ENCODE measurements at regions not wholly inside any gene's neighbourhood (a gene's known extent, or its start where the extent isn't known, plus 50 kb on each side); places are given as distances from the start of the nearest gene placed in this dataset.

DNA sequence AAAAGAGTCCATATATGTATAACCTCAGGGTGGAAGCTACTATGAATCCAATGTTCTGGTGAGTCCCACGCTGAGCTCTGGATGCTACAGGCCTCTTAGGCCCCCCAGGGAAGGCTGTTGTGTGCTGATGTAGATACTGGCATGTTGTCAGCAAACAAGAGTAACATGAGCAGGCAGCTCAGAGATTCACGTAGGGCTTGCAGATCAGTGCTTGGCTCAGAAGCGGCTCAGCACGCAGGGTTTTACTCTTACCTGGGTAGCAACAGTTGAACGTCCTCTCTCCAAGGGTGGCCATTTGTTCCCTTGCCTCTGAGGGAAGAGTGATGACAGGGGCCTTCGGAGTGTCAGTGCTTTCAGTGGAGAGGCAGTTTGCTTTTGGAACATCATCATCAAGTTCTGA, 93.4 kb downstream of the ZFP64 start:
- Mint-ChIP-seq H3K4me3 (ENCODE audit: unreplicated experiment) (no peak overlapping the region), H3K27ac (ENCODE audit: unreplicated experiment) (no peak overlapping the region), H3K27me3 (ENCODE audit: low read depth) (no peaks in the 10 kb centered on the region), H3K36me3 (ENCODE audit: low read depth) (peaks cover 15% of the 10 kb centered on the region), H3K4me1 (ENCODE audit: low read depth) (peaks cover 6% of the 10 kb centered on the region), H3K9me3 (ENCODE audit: low read depth) (no peaks in the 10 kb centered on the region)
- TF ChIP-seq, protein P1, sequence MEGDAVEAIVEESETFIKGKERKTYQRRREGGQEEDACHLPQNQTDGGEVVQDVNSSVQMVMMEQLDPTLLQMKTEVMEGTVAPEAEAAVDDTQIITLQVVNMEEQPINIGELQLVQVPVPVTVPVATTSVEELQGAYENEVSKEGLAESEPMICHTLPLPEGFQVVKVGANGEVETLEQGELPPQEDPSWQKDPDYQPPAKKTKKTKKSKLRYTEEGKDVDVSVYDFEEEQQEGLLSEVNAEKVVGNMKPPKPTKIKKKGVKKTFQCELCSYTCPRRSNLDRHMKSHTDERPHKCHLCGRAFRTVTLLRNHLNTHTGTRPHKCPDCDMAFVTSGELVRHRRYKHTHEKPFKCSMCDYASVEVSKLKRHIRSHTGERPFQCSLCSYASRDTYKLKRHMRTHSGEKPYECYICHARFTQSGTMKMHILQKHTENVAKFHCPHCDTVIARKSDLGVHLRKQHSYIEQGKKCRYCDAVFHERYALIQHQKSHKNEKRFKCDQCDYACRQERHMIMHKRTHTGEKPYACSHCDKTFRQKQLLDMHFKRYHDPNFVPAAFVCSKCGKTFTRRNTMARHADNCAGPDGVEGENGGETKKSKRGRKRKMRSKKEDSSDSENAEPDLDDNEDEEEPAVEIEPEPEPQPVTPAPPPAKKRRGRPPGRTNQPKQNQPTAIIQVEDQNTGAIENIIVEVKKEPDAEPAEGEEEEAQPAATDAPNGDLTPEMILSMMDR (IDR thresholded peaks at IDR 0.05), result no peak
- no peak for DNase-seq (ENCODE audit: low spot score)

GRCh38 chr20:52096117-52096516, 95.5 kb downstream of the ZFP64 start:
- no peak for DNase-seq (ENCODE audit: low spot score)
- H3K27me3 Mint-ChIP-seq (ENCODE audit: low read depth), result no peaks in the 10 kb centered on the region

GRCh38 chr20:52094693-52095092, 96.9 kb downstream of the ZFP64 start:
- peaks cover 21% of the 10 kb centered on the region for H3K36me3 Mint-ChIP-seq (ENCODE audit: low read depth)
- H3K9me3 Mint-ChIP-seq (ENCODE audit: low read depth), result no peaks in the 10 kb centered on the region
- TF ChIP-seq, protein P1 (IDR thresholded peaks at IDR 0.05), result no peak
- H3K27ac Mint-ChIP-seq (ENCODE audit: unreplicated experiment), result no peak overlapping the region
- H3K27me3 Mint-ChIP-seq (ENCODE audit: low read depth), result no peaks in the 10 kb centered on the region
- DNase-seq (ENCODE audit: low spot score), result no peak
- H3K4me3 Mint-ChIP-seq (ENCODE audit: unreplicated experiment), result no peak overlapping the region
- H3K4me1 Mint-ChIP-seq (ENCODE audit: low read depth), result no peaks in the 10 kb centered on the region

More at GRCh38 chr20:52096117-52096516, 95.5 kb downstream of the ZFP64 start:
- Mint-ChIP-seq H3K27ac (ENCODE audit: unreplicated experiment) (no peak overlapping the region), H3K4me3 (ENCODE audit: unreplicated experiment) (no peak overlapping the region), H3K36me3 (ENCODE audit: low read depth) (peaks cover 15% of the 10 kb centered on the region), H3K4me1 (ENCODE audit: low read depth) (no peaks in the 10 kb centered on the region), H3K9me3 (ENCODE audit: low read depth) (no peaks in the 10 kb centered on the region)
- TF ChIP-seq, protein P1 (IDR thresholded peaks at IDR 0.05), result no peak

- TF ChIP-seq, protein P1 (IDR thresholded peaks at IDR 0.05), result no peak
- Mint-ChIP-seq H3K36me3 (ENCODE audit: low read depth) (peaks cover 29% of the 10 kb centered on the region), H3K27ac (ENCODE audit: unreplicated experiment) (no peak overlapping the region), H3K9me3 (ENCODE audit: low read depth) (no peaks in the 10 kb centered on the region), H3K4me1 (ENCODE audit: low read depth) (no peaks in the 10 kb centered on the region), H3K27me3 (ENCODE audit: low read depth) (no peaks in the 10 kb centered on the region), H3K4me3 (ENCODE audit: unreplicated experiment) (no peak overlapping the region)
- DNase-seq (ENCODE audit: low spot score), result no peak
These were observed 98.0 kb downstream of the ZFP64 start for GRCh38 chr20:52093575-52093974.

DNA sequence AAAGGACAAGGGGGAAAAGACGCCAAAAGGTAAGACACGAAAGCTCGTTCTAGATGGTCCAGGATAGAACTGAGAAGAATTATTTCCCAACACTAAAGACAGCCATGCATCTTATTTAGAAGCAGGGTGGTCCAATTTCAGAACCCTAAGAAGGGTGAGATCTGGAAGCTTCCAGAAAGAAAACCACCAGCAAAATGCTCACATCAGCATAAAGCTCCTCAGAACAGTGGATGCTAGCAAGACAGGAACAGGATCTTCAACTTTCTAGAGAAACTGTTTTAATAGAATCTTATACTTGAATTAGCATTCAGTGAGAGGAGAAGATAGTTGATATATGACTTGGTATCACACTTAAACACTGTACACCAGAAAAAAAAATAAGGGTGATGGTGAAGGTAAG, 101.5 kb downstream of the ZFP64 start:
- no peak for DNase-seq (ENCODE audit: low spot score)
- Mint-ChIP-seq H3K27ac (ENCODE audit: unreplicated experiment) (no peak overlapping the region), H3K36me3 (ENCODE audit: low read depth) (peaks cover 46% of the 10 kb centered on the region), H3K4me3 (ENCODE audit: unreplicated experiment) (no peak overlapping the region), H3K27me3 (ENCODE audit: low read depth) (no peaks in the 10 kb centered on the region), H3K4me1 (ENCODE audit: low read depth) (no peaks in the 10 kb centered on the region), H3K9me3 (ENCODE audit: low read depth) (peaks cover 9% of the 10 kb centered on the region)
- TF ChIP-seq, protein P1 (IDR thresholded peaks at IDR 0.05), result no peak

Measured in chondrocyte (in vitro differentiated cells).